HepG2 (cell line): ENCODE measurements at regions not wholly inside any gene's neighbourhood (a gene's known extent, or its start where the extent isn't known, plus 50 kb on each side); places are given as distances from the start of the nearest gene placed in this dataset.
A peak's percentile ranks its signal among the peaks of the same experiment; 100 is the strongest.

Source experiments
- BCL6 ChIP-seq: IDR thresholded peaks from 2 replicates; pipeline ENCODE4 v1.6.1; 2016; ENCODE audit warnings: missing genetic modification reagents, missing compliant biosample characterization
- HMG20A ChIP-seq: IDR thresholded peaks from 2 replicates; pipeline ENCODE4 v1.6.1; 2016; ENCODE audit warnings: borderline replicate concordance
- HNF4A ChIP-seq: sonication (generic); formaldehyde crosslinking; IDR thresholded peaks from 2 replicates; pipeline ENCODE4 v1.4.0; 2020; ENCODE audit warnings: missing genetic modification reagents
- HNF4G ChIP-seq, 2 experiments: sonication (generic) in 1 of 2; formaldehyde crosslinking in 1 of 2; IDR thresholded peaks; 2 replicates each; pipeline versions ENCODE4 v1.4.0 to v1.6.1; 2011 to 2020; ENCODE audit warnings: borderline replicate concordance in 2 of 2, low read depth in 2 of 2, mild to moderate bottlenecking in 2 of 2, low read length in 1 of 2, missing genetic modification reagents in 1 of 2, moderate library complexity in 1 of 2
- HOXA3 ChIP-seq: sonication (generic); formaldehyde crosslinking; IDR thresholded peaks from 2 replicates; pipeline ENCODE4 v1.5.0; 2020; ENCODE audit warnings: missing genetic modification reagents
- JUND ChIP-seq: sonication (generic); formaldehyde crosslinking; IDR thresholded peaks from 2 replicates; pipeline ENCODE4 v1.8.0; 2022; ENCODE audit warnings: mild to moderate bottlenecking, missing genetic modification reagents
- KLF13 ChIP-seq: sonication (generic); formaldehyde crosslinking; IDR thresholded peaks from 2 replicates; pipeline ENCODE4 v1.4.0; 2020; ENCODE audit warnings: mild to moderate bottlenecking, missing genetic modification reagents
- MBD4 ChIP-seq: IDR thresholded peaks from 2 replicates; pipeline ENCODE4 v1.6.1; 2012; ENCODE audit warnings: low read length, inconsistent platforms, borderline replicate concordance
- MTF2 ChIP-seq: sonication (generic); formaldehyde crosslinking; IDR thresholded peaks from 2 replicates; pipeline ENCODE4 v1.5.0; 2020; ENCODE audit warnings: missing genetic modification reagents, borderline replicate concordance
- NFKBIZ ChIP-seq: IDR thresholded peaks from 2 replicates; pipeline ENCODE4 v1.6.1; 2018; ENCODE audit warnings: missing genetic modification reagents, missing compliant biosample characterization
- RFXAP ChIP-seq: sonication (generic); formaldehyde crosslinking; IDR thresholded peaks from 2 replicates; pipeline ENCODE4 v1.4.0; 2020; ENCODE audit warnings: missing genetic modification reagents, borderline replicate concordance
- SKIL ChIP-seq: sonication (generic); formaldehyde crosslinking; IDR thresholded peaks from 2 replicates; pipeline ENCODE4 v1.8.0; 2022; ENCODE audit warnings: missing genetic modification reagents, mild to moderate bottlenecking, moderate library complexity, borderline replicate concordance
- THRA ChIP-seq: sonication (generic); formaldehyde crosslinking; IDR thresholded peaks from 2 replicates; pipeline ENCODE4 v1.4.0; 2020; ENCODE audit warnings: missing genetic modification reagents, borderline replicate concordance
- ZFP36 ChIP-seq: fragments of 150-350 bp; IDR thresholded peaks from 2 replicates; pipeline ENCODE4 v1.6.1; 2018; ENCODE audit warnings: borderline replicate concordance, low read length, low read depth; ENCODE audit not compliant: partially characterized antibody
- ZNF282 ChIP-seq: fragments of 450-650 bp; IDR thresholded peaks from 2 replicates; pipeline ENCODE4 v1.6.1; 2018; ENCODE audit not compliant: partially characterized antibody
- ZNF441 ChIP-seq: sonication (generic); formaldehyde crosslinking; IDR thresholded peaks from 2 replicates; pipeline ENCODE4 v1.7.0; 2021; ENCODE audit warnings: missing genetic modification reagents, borderline replicate concordance
- ZNF451 ChIP-seq: sonication (generic); formaldehyde crosslinking; IDR thresholded peaks from 2 replicates; pipeline ENCODE4 v1.5.0; 2020; ENCODE audit warnings: mild to moderate bottlenecking, missing genetic modification reagents
- ZNF503 ChIP-seq: sonication (generic); formaldehyde crosslinking; IDR thresholded peaks from 2 replicates; pipeline ENCODE4 v1.4.0; 2020; ENCODE audit warnings: missing genetic modification reagents
- ZNF557 ChIP-seq: sonication (generic); formaldehyde crosslinking; IDR thresholded peaks from 2 replicates; pipeline ENCODE4 v1.4.0; 2020; ENCODE audit warnings: missing genetic modification reagents
- ZNF784 ChIP-seq: sonication (generic); formaldehyde crosslinking; IDR thresholded peaks from 2 replicates; pipeline ENCODE4 v1.5.1; 2020; ENCODE audit warnings: missing genetic modification reagents, mild to moderate bottlenecking, borderline replicate concordance
- ZNF850 ChIP-seq: sonication (generic); formaldehyde crosslinking; conservative IDR thresholded peaks from 2 replicates; pipeline ENCODE4 v1.9.0; 2021; ENCODE audit warnings: mild to moderate bottlenecking, missing genetic modification reagents
- ZSCAN12 ChIP-seq: sonication (generic); formaldehyde crosslinking; IDR thresholded peaks from 2 replicates; pipeline ENCODE4 v1.9.0; 2021; ENCODE audit warnings: mild to moderate bottlenecking, missing genetic modification reagents

GRCh38 chr3:188026191-188026968, 127.6 kb upstream of the LPP start (continued):
- 0 out of 2 replicates have a peak, but pooled peaks have one; percentile 22 for TF ChIP-seq SKIL (CRISPR knock-in tag)
- no peak for TF ChIP-seq ZNF850 (CRISPR knock-in tag)
- TF ChIP-seq HOXA3: peak; percentile 32; the same call in 1 of the 2 replicates
- TF ChIP-seq BCL6 (CRISPR knock-in tag): peak; percentile 93
- TF ChIP-seq ZNF784 (CRISPR knock-in tag): no peak
- TF ChIP-seq HNF4G (IDR thresholded peaks at IDR 0.05; ENCODE audit: borderline replicate concordance, low read depth, low read length): peak; percentile 21
- 0 out of 2 replicates have a peak, but pooled peaks have one; percentile 37 for TF ChIP-seq HNF4G (CRISPR knock-in tag; IDR thresholded peaks at IDR 0.05; ENCODE audit: borderline replicate concordance, low read depth)
- TF ChIP-seq MBD4: peak; percentile 63; the same call in 1 of the 2 replicates
- TF ChIP-seq ZNF451 (CRISPR knock-in tag): no peak
- no peak for TF ChIP-seq ZNF441 (CRISPR knock-in tag)
- no peak for TF ChIP-seq ZNF282
- no peak for TF ChIP-seq ZSCAN12 (CRISPR knock-in tag)
- TF ChIP-seq HNF4A (CRISPR knock-in tag): peak; percentile 75
- no peak for TF ChIP-seq RFXAP (CRISPR knock-in tag)
- peak; percentile 70 for TF ChIP-seq HMG20A
- peak; percentile 79 for TF ChIP-seq ZNF503
- peak; percentile 65; the same call in 1 of the 2 replicates for TF ChIP-seq JUND (CRISPR knock-in tag)
- TF ChIP-seq NFKBIZ (CRISPR knock-in tag): no peak
- no peak for TF ChIP-seq KLF13 (CRISPR knock-in tag)
- TF ChIP-seq MTF2: no peak
- TF ChIP-seq ZNF557: no peak
- TF ChIP-seq ZFP36: no peak
- peak; percentile 66; the same call in 1 of the 2 replicates for TF ChIP-seq THRA (CRISPR knock-in tag)
